HepG2 (cell line): ENCODE measurements at regions not wholly inside any gene's neighbourhood (a gene's known extent, or its start where the extent isn't known, plus 50 kb on each side); places are given as distances from the start of the nearest gene placed in this dataset.

Experiments
- ATAC-seq: fragments of 200-7000 bp; cut with Tn5 transposase; 3 replicates; pipeline ENCODE4 v1.9.1; 2020; ENCODE audit warnings: mild to moderate bottlenecking, moderate library complexity
- BruUV-seq: library from RNA; stranded (reverse); fragments of 400-500 nt; replicated peaks from 2 replicates; lab custom pipeline; 2021; lab: Mats Ljungman, UMichigan
- CTCF ChIA-PET: fragments of 300-600 bp; formaldehyde crosslinking; extraction: SDS; loops from one replicate; lab custom pipeline; 2021; ENCODE audit warnings: low total read pairs, inconsistent platforms, low intra/inter-chr PET ratio; lab: Yijun Ruan, JAX
- POLR2A ChIA-PET: fragments of 350-600 bp; sonication (Branson Sonifier 250); formaldehyde crosslinking; loops from one replicate; lab custom pipeline; 2020; ENCODE audit warnings: antibody characterized with exemption, inconsistent platforms; lab: Yijun Ruan, JAX
- DNase-seq: peaks from one replicate; pipeline ENCODE4 v3.0.0-alpha.2; 2015; ENCODE audit warnings: low spot score
- FAIRE-seq: peaks from 3 replicates; lab custom pipeline; 2011; peaks lifted over from hg19 to GRCh38; lab: Jason Lieb, UNC
- H2AFZ ChIP-seq: one replicate; pipeline ENCODE4 v1.6.1; 2011; ENCODE audit warnings: low read length, inconsistent platforms
- H3K27ac ChIP-seq: fragments of 300-600 bp; 3 replicates; pipeline ENCODE4 v1.8.0; 2011; ENCODE audit warnings: mixed run types, mild to moderate bottlenecking, mixed read lengths, low read length, inconsistent platforms; ENCODE audit not compliant: insufficient read depth; ENCODE audit errors: extremely low read length
- H3K27me3 ChIP-seq, 2 experiments: fragments of 200-600 bp in 1 of 2; 2 replicates in 1 of 2; 3 replicates in 1 of 2; pipeline versions ENCODE4 v1.6.0 to v1.8.0; 2011; ENCODE audit warnings: low read length in 2 of 2, mild to moderate bottlenecking in 2 of 2, moderate library complexity in 2 of 2, inconsistent platforms in 1 of 2; ENCODE audit not compliant: insufficient read depth in 2 of 2, control insufficient read depth in 1 of 2
- H3K36me3 ChIP-seq, 2 experiments: fragments of 200-600 bp in 1 of 2; replicated peaks in 1 of 2; 2 replicates in 1 of 2; 3 replicates in 1 of 2; pipeline versions ENCODE4 v1.5.1 to v1.8.0; 2011; ENCODE audit warnings: low read length in 2 of 2, inconsistent platforms in 1 of 2; ENCODE audit not compliant: insufficient read depth in 2 of 2, control insufficient read depth in 1 of 2
- H3K4me1 ChIP-seq: 2 replicates; pipeline ENCODE4 v1.5.1; 2012; ENCODE audit warnings: low read length, inconsistent platforms; ENCODE audit not compliant: insufficient read depth
- H3K4me2 ChIP-seq: 2 replicates; pipeline ENCODE4 v1.6.0; 2011; ENCODE audit warnings: low read depth, low read length, inconsistent platforms
- H3K4me3 ChIP-seq, 3 experiments: fragments of 200-600 bp in 1 of 3; sonication (generic), shearing (Covaris generic) in 1 of 3; replicated peaks in 1 of 3; 2 replicates each; pipeline ENCODE4 v1.5.1; 2011 to 2016; ENCODE audit warnings: low read length in 3 of 3, inconsistent platforms in 2 of 3, low read depth in 2 of 3, mild to moderate bottlenecking in 2 of 3, control low read depth in 1 of 3, mixed read lengths in 1 of 3; ENCODE audit not compliant: insufficient read depth in 1 of 3
- H3K79me2 ChIP-seq: one replicate; pipeline ENCODE4 v1.6.1; 2011; ENCODE audit warnings: low read length, inconsistent platforms; ENCODE audit not compliant: insufficient read depth
- H3K9ac ChIP-seq: 2 replicates; pipeline ENCODE4 v1.6.0; 2011; ENCODE audit warnings: mild to moderate bottlenecking, low read depth, low read length, inconsistent platforms; ENCODE audit not compliant: insufficient read depth
- H3K9me3 ChIP-seq: 2 replicates; pipeline ENCODE4 v1.5.1; 2012; ENCODE audit warnings: mild to moderate bottlenecking, low read length
- H4K20me1 ChIP-seq: 2 replicates; pipeline ENCODE4 v1.6.0; 2011; ENCODE audit warnings: inconsistent platforms, mild to moderate bottlenecking, low read length, moderate library complexity; ENCODE audit not compliant: insufficient read depth
- ARID4A ChIP-seq: sonication (generic); formaldehyde crosslinking; IDR thresholded peaks from 2 replicates; pipeline ENCODE4 v1.5.0; 2020; ENCODE audit warnings: mild to moderate bottlenecking, missing genetic modification reagents, borderline replicate concordance
- ATF7-NPFF ChIP-seq: sonication (generic); formaldehyde crosslinking; IDR thresholded peaks from 2 replicates; pipeline ENCODE4 v1.8.1; 2023; ENCODE audit warnings: mild to moderate bottlenecking, low read depth, missing genetic modification reagents, moderate library complexity
- HCFC1 ChIP-seq: fragments of 150-350 bp; IDR thresholded peaks from 2 replicates; pipeline ENCODE4 v1.6.1; 2014; ENCODE audit warnings: low read depth, low read length
- HDAC1 ChIP-seq: sonication (generic); formaldehyde crosslinking; IDR thresholded peaks from 2 replicates; pipeline ENCODE4 v1.5.1; 2020; ENCODE audit warnings: mild to moderate bottlenecking, missing genetic modification reagents
- HDAC6 ChIP-seq: fragments of 200-600 bp; sonication (generic); IDR thresholded peaks from 2 replicates; pipeline ENCODE4 v1.7.0; 2017; ENCODE audit warnings: mild to moderate bottlenecking, antibody characterized with exemption, low read length, low read depth
- PAF1 ChIP-seq: IDR thresholded peaks from 2 replicates; pipeline ENCODE4 v1.6.1; 2016; ENCODE audit warnings: missing genetic modification reagents, missing compliant biosample characterization
- PITX1 ChIP-seq: sonication (generic); formaldehyde crosslinking; IDR thresholded peaks from 2 replicates; pipeline ENCODE4 v1.5.1; 2020; ENCODE audit warnings: mild to moderate bottlenecking, missing genetic modification reagents
- POLR2AphosphoS2 ChIP-seq: IDR thresholded peaks from 2 replicates; pipeline ENCODE4 v1.6.1; 2011; ENCODE audit warnings: low read depth, low read length, improper control_type of control experiment
- RAD51 ChIP-seq: fragments of 450-650 bp; IDR thresholded peaks from 2 replicates; pipeline ENCODE4 v1.6.1; 2016; ENCODE audit warnings: borderline replicate concordance
- SKI ChIP-seq: fragments of 450-650 bp; IDR thresholded peaks from one replicate; pipeline ENCODE4 v1.6.1; 2018; ENCODE audit warnings: mild to moderate bottlenecking; ENCODE audit not compliant: partially characterized antibody
- TMF1 ChIP-seq: sonication (generic); formaldehyde crosslinking; IDR thresholded peaks from 2 replicates; pipeline ENCODE4 v1.8.1; 2022; ENCODE audit warnings: low read depth, missing genetic modification reagents
- TRIM22 ChIP-seq: fragments of 450-650 bp; IDR thresholded peaks from 2 replicates; pipeline ENCODE4 v1.6.1; 2017
- WIZ ChIP-seq: sonication (generic); formaldehyde crosslinking; IDR thresholded peaks from 2 replicates; pipeline ENCODE4 v1.5.1; 2020; ENCODE audit warnings: mild to moderate bottlenecking, missing genetic modification reagents
- ZBTB20 ChIP-seq: sonication (generic); formaldehyde crosslinking; IDR thresholded peaks from 2 replicates; pipeline ENCODE4 v1.8.1; 2023; ENCODE audit warnings: missing genetic modification reagents, low read depth, mild to moderate bottlenecking, borderline replicate concordance
- ZNF782 ChIP-seq: sonication (generic); formaldehyde crosslinking; IDR thresholded peaks from 2 replicates; pipeline ENCODE4 v1.4.0; 2020; ENCODE audit warnings: missing genetic modification reagents, mild to moderate bottlenecking, borderline replicate concordance
- WGBS: methylation state at CpG from one replicate; pipeline ENCODE4 v1.1.6; 2017; ENCODE audit warnings: low lambda C conversion rate; 5-methylcytosine and 5-hydroxymethylcytosine counted together
- in situ Hi-C: cut with HindIII; loops from 2 replicates; pipeline ENCODE4 v1.10.0; 2017; ENCODE audit warnings: low pct_unique_long_range_greater_than_20kb; ENCODE audit not compliant: extremely low pct_ligation_motif_present
- intact Hi-C: fragments of 100-400 bp; cut with micrococcal nuclease; formaldehyde crosslinking; loops from one replicate; pipeline ENCODE4 v1.10.0; 2022; ENCODE audit not compliant: unreplicated experiment

- TF ChIP-seq ARID4A (CRISPR knock-in tag) (no peak), TRIM22 (no peak), PAF1 (no peak), HCFC1 (no peak)
Observed at GRCh38 chr5:97276474-97277120, 93.5 kb upstream of the RIOK2 start (continued).

GRCh38 chr5:97281257-97281656 is 98.2 kb upstream of the RIOK2 start:
- no peak for DNase-seq
- Histone ChIP-seq H3K27ac (no peak overlapping the region), H3K36me3 (no peaks in the 10 kb centered on the region), H4K20me1 (no peaks in the 10 kb centered on the region), H3K4me3 (no peak overlapping the region), H3K4me2 (no peak overlapping the region)
- no TSS peak for BruUV-seq
- in situ Hi-C loops, result loop anchor here (25.0 kb wide), 1 partner anchor 256 kb away; no protein-coding TSS in a partner anchor
- TF ChIP-seq POLR2AphosphoS2, result no peak
- TF ChIP-seq SKI, result no peak
- no peak for TF ChIP-seq ZBTB20 (CRISPR knock-in tag)
- TF ChIP-seq WIZ (CRISPR knock-in tag), result no peak
- no peak for TF ChIP-seq TMF1 (CRISPR knock-in tag)
- TF ChIP-seq RAD51, result no peak
- no peak for TF ChIP-seq HDAC6
- no peak for TF ChIP-seq ZNF782 (CRISPR knock-in tag)
- TF ChIP-seq ATF7-NPFF, result no peak
- TF ChIP-seq PITX1 (CRISPR knock-in tag), result no peak
- TF ChIP-seq HDAC1, result no peak
- TF ChIP-seq, all 625 proteins: peak for 0
- Histone ChIP-seq H3K79me2 (no peaks in the 10 kb centered on the region), H3K27me3 (no peaks in the 10 kb centered on the region), H3K9ac (no peak overlapping the region), H3K4me1 (no peaks in the 10 kb centered on the region), H2AFZ (no peak overlapping the region), H3K9me3 (no peaks in the 10 kb centered on the region)
- intact Hi-C loops, result no loop called here
- ChIA-PET CTCF (no interaction called here), POLR2A (no interaction called here)
- WGBS, result 62% methylated on average over 7 of the region's 7 CpGs
- no peak for ATAC-seq
- no peak for FAIRE-seq
